Gastroesophageal sphincter (tissue), 4 donors: ENCODE measurements at regions not wholly inside any gene's neighbourhood (a gene's known extent, or its start where the extent isn't known, plus 50 kb on each side); places are given as distances from the start of the nearest gene placed in this dataset.

Experiments
- ATAC-seq: fragments of 150-250 bp; one replicate; pipeline ENCODE4 v1.9.1; 2016; ENCODE audit warnings: mild to moderate bottlenecking, moderate library complexity
- H3K27ac ChIP-seq, 4 donors: fragments of 200-600 bp; sonication (generic) in 3 of 4; 1 replicate in 3 of 4; 2 replicates in 1 of 4; pipeline ENCODE4 v1.5.1; 2016 to 2019
- H3K27me3 ChIP-seq: fragments of 200-600 bp; sonication (generic); one replicate; pipeline ENCODE4 v1.5.1; 2019
- H3K36me3 ChIP-seq, 2 donors: fragments of 200-600 bp; sonication (generic); one replicate each; pipeline ENCODE4 v1.5.1; 2019; ENCODE audit warnings: control low read depth in 1 of 2
- H3K4me1 ChIP-seq, 3 donors: fragments of 200-600 bp; sonication (generic); 1 replicate in 2 of 3; 2 replicates in 1 of 3; pipeline ENCODE4 v1.5.1; 2016 to 2019; ENCODE audit warnings: control low read depth in 2 of 3
- H3K4me3 ChIP-seq, 2 donors: fragments of 200-600 bp; sonication (generic); one replicate each; pipeline ENCODE4 v1.5.1; 2019; ENCODE audit warnings: mild to moderate bottlenecking in 1 of 2, moderate library complexity in 1 of 2
- H3K9me3 ChIP-seq, 3 donors: fragments of 200-600 bp; sonication (generic); one replicate each; pipeline ENCODE4 v1.5.1; 2017 to 2019; ENCODE audit warnings: control low read depth in 2 of 3
- EP300 ChIP-seq: sonication (generic); formaldehyde crosslinking; IDR thresholded peaks from one replicate; pipeline ENCODE4 v1.6.1; 2017; ENCODE audit warnings: antibody characterized with exemption, mild to moderate bottlenecking
- POLR2A ChIP-seq, 2 donors: fragments of 450-650 bp; IDR thresholded peaks; one replicate each; pipeline ENCODE4 v1.6.1; 2017; ENCODE audit warnings: antibody characterized with exemption in 2 of 2, mild to moderate bottlenecking in 2 of 2, moderate library complexity in 1 of 2
- POLR2AphosphoS5 ChIP-seq: sonication (generic); formaldehyde crosslinking; IDR thresholded peaks from one replicate; pipeline ENCODE4 v1.6.1; 2017; ENCODE audit warnings: antibody characterized with exemption
- WGBS, 2 donors: methylation state at CpG; one replicate each; pipeline ENCODE4 v1.1.5; 2018; ENCODE audit warnings: low coverage in 1 of 2; 5-methylcytosine and 5-hydroxymethylcytosine counted together
- TF ChIP-seq, protein P1 (sequence below), 4 experiments: fragments of 200-600 bp in 2 of 4; fragments of 450-650 bp in 2 of 4; sonication (generic) in 1 of 4; IDR thresholded peaks; one replicate each; pipeline ENCODE4 v1.5.1; 2017 to 2019; ENCODE audit warnings: antibody characterized with exemption in 4 of 4, mild to moderate bottlenecking in 2 of 4, moderate library complexity in 2 of 4

DNA sequence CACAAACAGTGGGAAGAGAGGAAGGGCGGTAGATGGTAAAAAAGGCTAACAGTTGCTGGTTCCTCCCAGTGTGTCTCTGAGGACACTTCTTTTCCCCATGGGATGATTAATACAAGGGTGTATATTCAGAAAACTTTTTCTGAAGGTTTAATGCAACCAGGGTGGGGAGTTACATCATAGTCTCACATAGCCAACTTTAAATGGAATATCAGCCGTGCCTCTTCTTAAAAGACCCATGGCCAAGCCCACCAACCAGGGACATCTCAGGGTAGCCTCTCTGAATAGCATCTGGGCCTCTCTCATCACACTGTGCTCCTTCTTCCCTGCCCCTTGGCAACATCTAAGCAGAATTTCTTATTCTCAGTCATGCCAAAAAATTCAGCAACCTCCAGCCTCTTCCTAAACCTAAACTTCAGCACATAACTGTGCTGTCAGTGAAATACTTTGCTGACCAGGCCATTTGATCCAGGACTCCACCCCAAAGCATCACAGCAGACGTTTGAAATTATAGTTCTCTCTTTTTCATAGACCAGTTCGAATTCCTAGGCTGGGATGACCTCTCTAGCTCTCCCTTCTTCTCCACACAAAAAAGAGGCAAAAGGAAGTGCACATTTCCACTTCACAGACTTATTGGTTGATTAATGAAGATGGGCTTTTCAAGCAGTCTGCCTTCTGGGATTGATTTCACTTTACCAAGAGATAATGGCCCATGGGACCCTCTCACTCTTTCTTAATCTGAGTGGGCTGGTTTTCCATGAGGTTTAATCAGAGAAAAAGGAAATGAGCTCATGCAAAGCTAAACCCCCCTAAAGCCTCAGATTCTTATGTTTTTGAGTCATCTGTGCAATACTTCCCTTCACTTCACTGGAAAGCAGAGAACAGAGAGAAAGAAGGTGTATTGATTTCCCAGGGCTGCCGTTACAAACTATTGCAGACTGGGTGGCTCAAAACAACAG lies 85.1 kb upstream of the RAI14 start:
- ATAC-seq: peak; percentile 28
- Histone ChIP-seq H3K27me3 (no peaks in the 10 kb centered on the region), H3K9me3 (no peaks in the 10 kb centered on the region), H3K36me3 (no peaks in the 10 kb centered on the region), H3K4me1 (no peaks in the 10 kb centered on the region), H3K27ac (no peak overlapping the region), H3K4me3 (no peak overlapping the region)
- WGBS, 2 donors: 39 to 60% methylated on average over 5 of the region's 5 CpGs
- no peak for TF ChIP-seq EP300
- no peak for TF ChIP-seq POLR2A (IDR thresholded peaks at IDR 0.05)
- TF ChIP-seq POLR2AphosphoS5: no peak
- TF ChIP-seq, protein P1, sequence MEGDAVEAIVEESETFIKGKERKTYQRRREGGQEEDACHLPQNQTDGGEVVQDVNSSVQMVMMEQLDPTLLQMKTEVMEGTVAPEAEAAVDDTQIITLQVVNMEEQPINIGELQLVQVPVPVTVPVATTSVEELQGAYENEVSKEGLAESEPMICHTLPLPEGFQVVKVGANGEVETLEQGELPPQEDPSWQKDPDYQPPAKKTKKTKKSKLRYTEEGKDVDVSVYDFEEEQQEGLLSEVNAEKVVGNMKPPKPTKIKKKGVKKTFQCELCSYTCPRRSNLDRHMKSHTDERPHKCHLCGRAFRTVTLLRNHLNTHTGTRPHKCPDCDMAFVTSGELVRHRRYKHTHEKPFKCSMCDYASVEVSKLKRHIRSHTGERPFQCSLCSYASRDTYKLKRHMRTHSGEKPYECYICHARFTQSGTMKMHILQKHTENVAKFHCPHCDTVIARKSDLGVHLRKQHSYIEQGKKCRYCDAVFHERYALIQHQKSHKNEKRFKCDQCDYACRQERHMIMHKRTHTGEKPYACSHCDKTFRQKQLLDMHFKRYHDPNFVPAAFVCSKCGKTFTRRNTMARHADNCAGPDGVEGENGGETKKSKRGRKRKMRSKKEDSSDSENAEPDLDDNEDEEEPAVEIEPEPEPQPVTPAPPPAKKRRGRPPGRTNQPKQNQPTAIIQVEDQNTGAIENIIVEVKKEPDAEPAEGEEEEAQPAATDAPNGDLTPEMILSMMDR (IDR thresholded peaks at IDR 0.05): no peak

GRCh38 chr5:34571677-34572041 lies 84.5 kb upstream of the RAI14 start:
- H3K4me1 ChIP-seq: no peaks in the 10 kb centered on the region
- 71% methylated on average over 1 of the region's 3 CpGs; no CpG with 5 or more reads in 1 of the 2 donors for WGBS, 2 donors
- no peaks in the 10 kb centered on the region for H3K9me3 ChIP-seq

DNA sequence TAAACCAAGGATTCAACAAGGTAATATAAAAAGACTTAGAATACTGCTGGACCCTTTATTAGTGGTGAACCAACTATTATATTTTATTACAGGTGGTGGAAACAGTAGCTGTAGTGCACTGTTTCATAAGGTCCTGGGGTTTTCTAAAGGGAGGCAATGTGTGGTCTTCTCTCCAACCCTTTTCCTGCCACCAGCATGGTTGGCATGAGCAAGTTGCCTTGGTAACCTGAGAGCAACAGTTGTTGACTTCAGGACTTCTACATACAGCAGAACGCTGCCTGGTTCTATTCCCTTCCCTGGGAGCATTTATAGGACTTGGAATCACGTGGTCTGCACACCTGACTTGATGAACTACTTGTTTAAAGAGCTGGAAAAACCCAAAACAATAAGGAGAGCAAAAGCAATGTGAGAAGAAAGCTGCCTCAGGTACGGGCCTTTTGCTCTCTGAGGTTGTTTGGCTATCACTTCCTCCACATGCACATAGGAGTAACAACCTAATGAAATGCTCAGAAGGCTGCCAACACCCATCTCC lies 81.1 kb upstream of the RAI14 start:
- Histone ChIP-seq H3K4me3 (no peak overlapping the region), H3K27me3 (no peaks in the 10 kb centered on the region), H3K4me1 (peaks cover 0 to 5% (median 0%) of the 10 kb centered on the region in 3 donors), H3K27ac (no peak overlapping the region), H3K36me3 (no peaks in the 10 kb centered on the region), H3K9me3 (no peaks in the 10 kb centered on the region)
- no peak for ATAC-seq
- TF ChIP-seq EP300: no peak
- no peak for TF ChIP-seq POLR2AphosphoS5
- TF ChIP-seq, protein P1 (IDR thresholded peaks at IDR 0.05): no peak
- no peak for TF ChIP-seq POLR2A (IDR thresholded peaks at IDR 0.05)
- WGBS, 2 donors: 90% methylated on average over 2 of the region's 3 CpGs; no CpG with 5 or more reads in 1 of the 2 donors

More at GRCh38 chr5:34571677-34572041, 84.5 kb upstream of the RAI14 start:
- Histone ChIP-seq H3K27me3 (no peaks in the 10 kb centered on the region), H3K27ac (no peak overlapping the region), H3K36me3 (no peaks in the 10 kb centered on the region), H3K4me3 (no peak overlapping the region)
- TF ChIP-seq, protein P1 (IDR thresholded peaks at IDR 0.05): no peak
- TF ChIP-seq POLR2AphosphoS5 (no peak), EP300 (no peak)
- ATAC-seq: no peak

DNA sequence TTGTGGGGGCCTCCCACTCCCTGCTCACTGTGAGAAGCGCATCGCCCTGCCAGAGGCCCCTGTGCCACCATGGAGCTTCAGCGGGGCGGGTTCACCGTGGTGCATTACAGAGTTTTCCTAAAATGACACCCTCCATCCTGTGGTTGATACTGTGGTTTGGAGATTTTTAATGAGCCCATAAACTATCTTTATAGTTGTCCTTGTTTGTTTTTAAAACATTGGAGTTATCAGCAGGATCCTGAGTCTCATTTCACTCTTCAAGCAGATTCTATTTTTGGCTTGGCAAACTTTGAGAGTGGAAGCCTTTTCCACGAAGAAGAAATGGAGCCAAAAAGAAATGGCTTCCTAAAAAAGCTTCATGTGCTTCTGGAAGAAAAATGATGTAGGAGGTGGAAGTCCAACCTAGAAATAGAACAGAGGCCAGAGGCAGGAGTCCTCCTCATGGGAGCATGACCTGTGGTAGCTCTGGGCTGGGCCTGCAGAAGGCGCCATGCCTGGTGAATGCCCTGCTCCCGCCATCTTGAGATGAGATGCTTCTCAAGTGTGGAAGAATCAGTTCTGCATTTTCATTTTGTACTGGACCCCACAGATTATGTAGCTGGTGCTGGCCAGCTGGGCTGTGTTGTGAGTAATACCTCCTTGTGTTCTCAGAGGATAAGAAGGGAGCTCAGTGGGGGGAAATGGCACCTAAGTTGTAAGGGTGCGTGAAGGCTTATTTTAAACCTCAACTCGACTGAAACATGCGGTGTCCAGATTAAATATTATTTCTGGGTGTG lies 79.0 kb upstream of the RAI14 start:
- peaks cover 0 to 5% (median 0%) of the 10 kb centered on the region in 3 donors for H3K4me1 ChIP-seq
- TF ChIP-seq POLR2A (IDR thresholded peaks at IDR 0.05) (no peak), EP300 (no peak), POLR2AphosphoS5 (no peak)
- TF ChIP-seq, protein P1 (IDR thresholded peaks at IDR 0.05): no peak
- no peak overlapping the region for H3K27ac ChIP-seq
- no peaks in the 10 kb centered on the region for H3K36me3 ChIP-seq
- no peak for ATAC-seq
- 64 to 100% methylated on average over 2 to 8 of the region's 11 CpGs for WGBS, 2 donors
- H3K9me3 ChIP-seq: no peaks in the 10 kb centered on the region
- H3K27me3 ChIP-seq: no peaks in the 10 kb centered on the region
- H3K4me3 ChIP-seq: no peak overlapping the region
